AG09319 (cell line): ENCODE measurements at regions not wholly inside any gene's neighbourhood (a gene's known extent, or its start where the extent isn't known, plus 50 kb on each side); places are given as distances from the start of the nearest gene placed in this dataset.

Source experiments
- DNase-seq: peaks from one replicate; pipeline ENCODE4 v3.0.0-alpha.2; 2010; ENCODE audit warnings: low read depth; ENCODE audit errors: extremely low read depth
- CTCF ChIP-seq: IDR thresholded peaks from 2 replicates; pipeline ENCODE4 v1.5.1; 2011; ENCODE audit warnings: low read depth, mild to moderate bottlenecking, inconsistent platforms, low read length, moderate library complexity

- no peak for DNase-seq
- TF ChIP-seq CTCF = no peak
These were observed 239.3 kb upstream of the CDH20 start for GRCh38 chr18:61093965-61094364.

- no peak for DNase-seq
- TF ChIP-seq CTCF = no peak
These were observed 237.0 kb upstream of the CDH20 start for GRCh38 chr18:61096226-61096625.

GRCh38 chr18:61107113-61107512, 226.1 kb upstream of the CDH20 start:
- TF ChIP-seq CTCF = no peak
- no peak for DNase-seq

GRCh38 chr18:61108706-61109105, 224.5 kb upstream of the CDH20 start:
- DNase-seq = no peak
- no peak for TF ChIP-seq CTCF

GRCh38 chr18:61123309-61123708, 209.9 kb upstream of the CDH20 start:
- DNase-seq = no peak
- TF ChIP-seq CTCF = no peak

- no peak for TF ChIP-seq CTCF
- no peak for DNase-seq
These were observed 205.3 kb upstream of the CDH20 start for GRCh38 chr18:61127714-61128467.

GRCh38 chr18:61129001-61129400, 204.2 kb upstream of the CDH20 start:
- TF ChIP-seq CTCF = no peak
- DNase-seq = no peak
